Fibroblast of lung (primary cell): ENCODE measurements at regions not wholly inside any gene's neighbourhood (a gene's known extent, or its start where the extent isn't known, plus 50 kb on each side); places are given as distances from the start of the nearest gene placed in this dataset.
"Not testable (repeated sequence)": the region's sequence is repeated elsewhere in the genome, so short reads cannot be mapped to it uniquely, and the experiment has no call there.

ENCODE experiments used
- DNase-seq, 2 donors: peaks; one replicate each; pipeline versions ENCODE4 v3.0.0 to v3.0.0-alpha.2; 2010; ENCODE audit warnings: low read depth in 2 of 2
- H2AFZ ChIP-seq: 2 replicates; pipeline ENCODE4 v1.5.1; 2012; ENCODE audit warnings: low read length, control low read depth, inconsistent platforms
- H3K27ac ChIP-seq: 2 replicates; pipeline ENCODE4 v1.5.1; 2011; ENCODE audit warnings: low read length, control low read depth; ENCODE audit not compliant: insufficient read depth
- H3K27me3 ChIP-seq: 2 replicates; pipeline ENCODE4 v1.5.1; 2011; ENCODE audit warnings: mild to moderate bottlenecking, low read length; ENCODE audit not compliant: control insufficient read depth, insufficient read depth
- H3K36me3 ChIP-seq: 2 replicates; pipeline ENCODE4 v1.5.1; 2011; ENCODE audit warnings: low read length; ENCODE audit not compliant: control insufficient read depth, insufficient read depth
- H3K4me1 ChIP-seq: 2 replicates; pipeline ENCODE4 v1.5.1; 2011; ENCODE audit warnings: low read length; ENCODE audit not compliant: control insufficient read depth, insufficient read depth; ENCODE audit errors: extremely low read depth
- H3K4me2 ChIP-seq: 2 replicates; pipeline ENCODE4 v1.5.1; 2011; ENCODE audit warnings: low read length, control low read depth; ENCODE audit not compliant: insufficient read depth; ENCODE audit errors: extremely low read depth
- H3K4me3 ChIP-seq, 4 experiments: fragments of 200-600 bp in 1 of 4; sonication (generic) in 1 of 4; replicated peaks in 1 of 4; 2 replicates each; pipeline ENCODE4 v1.5.1; 2011 to 2016; ENCODE audit warnings: low read length in 4 of 4, low read depth in 3 of 4, mild to moderate bottlenecking in 3 of 4, control low read depth in 2 of 4, inconsistent platforms in 1 of 4, mixed read lengths in 1 of 4; ENCODE audit not compliant: insufficient read depth in 1 of 4; ENCODE audit errors: control extremely low read depth in 1 of 4
- H3K79me2 ChIP-seq: 2 replicates; pipeline ENCODE4 v1.5.1; 2012; ENCODE audit warnings: mild to moderate bottlenecking, low read length, inconsistent platforms; ENCODE audit not compliant: control insufficient read depth, insufficient read depth
- H3K9ac ChIP-seq: 2 replicates; pipeline ENCODE4 v1.5.1; 2011; ENCODE audit warnings: mild to moderate bottlenecking, low read length, control low read depth; ENCODE audit not compliant: insufficient read depth
- H3K9me3 ChIP-seq: 2 replicates; pipeline ENCODE4 v1.5.1; 2012; ENCODE audit warnings: low read depth, low read length; ENCODE audit not compliant: control insufficient read depth, insufficient read depth
- H4K20me1 ChIP-seq: 2 replicates; pipeline ENCODE4 v1.5.1; 2011; ENCODE audit warnings: low read length; ENCODE audit not compliant: control insufficient read depth, insufficient read depth; ENCODE audit errors: extremely low read depth
- CTCF ChIP-seq, 2 donors: IDR thresholded peaks in 1 of 2; conservative IDR thresholded peaks in 1 of 2; 1 replicate in 1 of 2; 2 replicates in 1 of 2; pipeline ENCODE4 v1.5.1; 2011 to 2012; ENCODE audit warnings: low read length in 2 of 2, control low read depth in 1 of 2, inconsistent platforms in 1 of 2, low read depth in 1 of 2, mild to moderate bottlenecking in 1 of 2
- EZH2 ChIP-seq: IDR thresholded peaks from 2 replicates; pipeline ENCODE4 v1.5.1; 2012; ENCODE audit warnings: low read length, control low read depth, mild to moderate bottlenecking; ENCODE audit errors: missing control alignments

- Histone ChIP-seq H3K9me3 (no peaks in the 10 kb centered on the region), H2AFZ (no peak overlapping the region), H3K79me2 (no peaks in the 10 kb centered on the region), H3K4me3 (no peak overlapping the region), H3K36me3 (no peaks in the 10 kb centered on the region), H3K9ac (no peak overlapping the region), H3K27ac (no peak overlapping the region), H3K4me2 (no peak overlapping the region), H4K20me1 (no peaks in the 10 kb centered on the region), H3K27me3 (no peaks in the 10 kb centered on the region), H3K4me1 (no peaks in the 10 kb centered on the region)
- TF ChIP-seq EZH2: no peak
- no peak for TF ChIP-seq CTCF (conservative IDR thresholded peaks at IDR 0.05 in 1 of 2, IDR thresholded peaks at IDR 0.05 in 1 of 2; ENCODE audit: low read depth in 1 of 2, low read length in 2 of 2)
- DNase-seq: peak in 1 of 2 donors; percentile 47
Measured at GRCh38 chr5:125683669-125684068, 739.5 kb upstream of the GRAMD2B start.

GRCh38 chr5:125685771-125686170 lies 737.4 kb upstream of the GRAMD2B start:
- no peaks in the 10 kb centered on the region for H3K9me3 ChIP-seq
- H3K27ac ChIP-seq: no peak overlapping the region
- no peaks in the 10 kb centered on the region for H3K79me2 ChIP-seq
- no peak overlapping the region for H3K4me2 ChIP-seq
- H3K36me3 ChIP-seq: no peaks in the 10 kb centered on the region
- no peak overlapping the region for H3K9ac ChIP-seq
- no peaks in the 10 kb centered on the region for H3K4me1 ChIP-seq
- H3K27me3 ChIP-seq: no peaks in the 10 kb centered on the region
- peak in 1 of 2 donors; percentile 47 for DNase-seq
- no peaks in the 10 kb centered on the region for H4K20me1 ChIP-seq
- TF ChIP-seq EZH2: no peak
- TF ChIP-seq CTCF (conservative IDR thresholded peaks at IDR 0.05 in 1 of 2, IDR thresholded peaks at IDR 0.05 in 1 of 2; ENCODE audit: low read depth in 1 of 2, low read length in 2 of 2): no peak
- no peak overlapping the region for H3K4me3 ChIP-seq
- H2AFZ ChIP-seq: no peak overlapping the region

GRCh38 chr5:125691738-125692530 lies 731.3 kb upstream of the GRAMD2B start:
- DNase-seq, H3K36me3 ChIP-seq, H4K20me1 ChIP-seq, H3K27ac ChIP-seq, H3K79me2 ChIP-seq, H3K4me2 ChIP-seq, H3K9me3 ChIP-seq, H3K9ac ChIP-seq, H3K27me3 ChIP-seq, H3K4me3 ChIP-seq, H3K4me1 ChIP-seq, H2AFZ ChIP-seq: not testable (repeated sequence)
